ENCODE measurements at regions not wholly inside any gene's neighbourhood (a gene's known extent, or its start where the extent isn't known, plus 50 kb on each side); places are given as distances from the start of the nearest gene placed in this dataset.

DNA sequence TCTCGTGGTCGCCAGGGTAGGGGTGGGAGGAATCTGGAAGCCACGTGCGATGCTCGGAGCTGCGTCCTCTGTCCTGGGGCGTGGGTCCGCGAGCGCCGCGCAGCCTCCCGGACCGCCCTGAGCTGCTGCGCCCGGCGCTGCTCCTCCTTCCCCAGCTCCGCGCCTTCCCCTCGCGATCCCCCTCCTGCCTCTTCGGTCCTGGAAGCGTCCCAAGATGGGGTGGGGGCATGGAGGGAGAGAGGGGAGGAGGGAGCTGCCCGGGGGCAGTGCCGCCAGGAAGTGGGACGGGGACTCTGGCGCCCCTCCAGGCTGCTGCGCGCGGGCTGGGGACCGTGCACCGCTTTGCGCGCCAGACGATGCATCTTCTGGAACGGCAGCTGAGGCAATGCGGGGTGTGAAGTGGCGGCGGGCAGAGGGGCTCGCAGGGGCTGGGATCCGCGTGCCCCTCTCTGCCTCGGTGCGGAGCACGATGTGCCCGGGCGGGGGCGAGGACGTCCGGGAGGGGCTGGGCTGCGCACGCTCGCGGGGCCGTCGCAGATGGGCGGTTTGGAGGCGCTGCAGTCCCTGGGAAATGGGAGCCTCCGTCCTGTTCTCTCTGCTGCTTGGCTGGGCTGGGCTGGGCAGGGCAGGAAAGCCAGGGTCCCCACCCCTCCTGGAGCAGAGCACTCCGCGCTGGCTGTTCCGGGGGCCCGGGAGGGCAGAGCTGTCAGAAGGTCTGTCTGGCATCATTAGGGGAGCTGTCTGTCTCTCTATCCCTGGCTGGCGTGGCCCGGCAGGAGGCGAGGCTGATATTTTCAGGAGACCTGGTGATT, 388.0 kb downstream of the SEC14L1 start (continued):
- TF ChIP-seq ADNP (CRISPR knock-in tag; IDR thresholded peaks at IDR 0.05) (no peak), FOXK2 (IDR thresholded peaks at IDR 0.05) (no peak), TBP (CRISPR knock-in tag; IDR thresholded peaks at IDR 0.05) (no peak), CC2D1A (CRISPR knock-in tag; IDR thresholded peaks at IDR 0.05) (0 out of 2 replicates have a peak, but pooled peaks have one; percentile 62), ZNF468 (CRISPR knock-in tag; IDR thresholded peaks at IDR 0.05) (no peak), ZNF160 (CRISPR knock-in tag; IDR thresholded peaks at IDR 0.05) (no peak), NCOA2 (CRISPR knock-in tag; IDR thresholded peaks at IDR 0.05) (no peak), POLR2A (IDR thresholded peaks at IDR 0.05; ENCODE audit: insufficient read depth in 1 of 2, low read depth in 2 of 2, low read length in 2 of 2) (no peak), HNF4G (IDR thresholded peaks at IDR 0.05; ENCODE audit: borderline replicate concordance, low read depth, low read length) (no peak), HNF4G (CRISPR knock-in tag; IDR thresholded peaks at IDR 0.05; ENCODE audit: borderline replicate concordance, low read depth) (no peak), ZNF776 (CRISPR knock-in tag; IDR thresholded peaks at IDR 0.05) (0 out of 2 replicates have a peak, but pooled peaks have one; percentile 47), PHF20 (CRISPR knock-in tag; IDR thresholded peaks at IDR 0.05) (no peak), ZNF563 (CRISPR knock-in tag; IDR thresholded peaks at IDR 0.05) (no peak), ZNF30 (CRISPR knock-in tag; IDR thresholded peaks at IDR 0.05) (no peak), ZNF546 (CRISPR knock-in tag; conservative IDR thresholded peaks at IDR 0.05) (no peak), CHD4 (IDR thresholded peaks at IDR 0.05; ENCODE audit: borderline replicate concordance, low read length) (no peak)
- TF ChIP-seq, protein P1, sequence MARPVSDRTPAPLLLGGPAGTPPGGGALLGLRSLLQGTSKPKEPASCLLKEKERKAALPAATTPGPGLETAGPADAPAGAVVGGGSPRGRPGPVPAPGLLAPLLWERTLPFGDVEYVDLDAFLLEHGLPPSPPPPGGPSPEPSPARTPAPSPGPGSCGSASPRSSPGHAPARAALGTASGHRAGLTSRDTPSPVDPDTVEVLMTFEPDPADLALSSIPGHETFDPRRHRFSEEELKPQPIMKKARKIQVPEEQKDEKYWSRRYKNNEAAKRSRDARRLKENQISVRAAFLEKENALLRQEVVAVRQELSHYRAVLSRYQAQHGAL (CRISPR knock-in tag; IDR thresholded peaks at IDR 0.05; ENCODE audit: not compliant biosample characterization): no peak
- TF ChIP-seq, protein P2, sequence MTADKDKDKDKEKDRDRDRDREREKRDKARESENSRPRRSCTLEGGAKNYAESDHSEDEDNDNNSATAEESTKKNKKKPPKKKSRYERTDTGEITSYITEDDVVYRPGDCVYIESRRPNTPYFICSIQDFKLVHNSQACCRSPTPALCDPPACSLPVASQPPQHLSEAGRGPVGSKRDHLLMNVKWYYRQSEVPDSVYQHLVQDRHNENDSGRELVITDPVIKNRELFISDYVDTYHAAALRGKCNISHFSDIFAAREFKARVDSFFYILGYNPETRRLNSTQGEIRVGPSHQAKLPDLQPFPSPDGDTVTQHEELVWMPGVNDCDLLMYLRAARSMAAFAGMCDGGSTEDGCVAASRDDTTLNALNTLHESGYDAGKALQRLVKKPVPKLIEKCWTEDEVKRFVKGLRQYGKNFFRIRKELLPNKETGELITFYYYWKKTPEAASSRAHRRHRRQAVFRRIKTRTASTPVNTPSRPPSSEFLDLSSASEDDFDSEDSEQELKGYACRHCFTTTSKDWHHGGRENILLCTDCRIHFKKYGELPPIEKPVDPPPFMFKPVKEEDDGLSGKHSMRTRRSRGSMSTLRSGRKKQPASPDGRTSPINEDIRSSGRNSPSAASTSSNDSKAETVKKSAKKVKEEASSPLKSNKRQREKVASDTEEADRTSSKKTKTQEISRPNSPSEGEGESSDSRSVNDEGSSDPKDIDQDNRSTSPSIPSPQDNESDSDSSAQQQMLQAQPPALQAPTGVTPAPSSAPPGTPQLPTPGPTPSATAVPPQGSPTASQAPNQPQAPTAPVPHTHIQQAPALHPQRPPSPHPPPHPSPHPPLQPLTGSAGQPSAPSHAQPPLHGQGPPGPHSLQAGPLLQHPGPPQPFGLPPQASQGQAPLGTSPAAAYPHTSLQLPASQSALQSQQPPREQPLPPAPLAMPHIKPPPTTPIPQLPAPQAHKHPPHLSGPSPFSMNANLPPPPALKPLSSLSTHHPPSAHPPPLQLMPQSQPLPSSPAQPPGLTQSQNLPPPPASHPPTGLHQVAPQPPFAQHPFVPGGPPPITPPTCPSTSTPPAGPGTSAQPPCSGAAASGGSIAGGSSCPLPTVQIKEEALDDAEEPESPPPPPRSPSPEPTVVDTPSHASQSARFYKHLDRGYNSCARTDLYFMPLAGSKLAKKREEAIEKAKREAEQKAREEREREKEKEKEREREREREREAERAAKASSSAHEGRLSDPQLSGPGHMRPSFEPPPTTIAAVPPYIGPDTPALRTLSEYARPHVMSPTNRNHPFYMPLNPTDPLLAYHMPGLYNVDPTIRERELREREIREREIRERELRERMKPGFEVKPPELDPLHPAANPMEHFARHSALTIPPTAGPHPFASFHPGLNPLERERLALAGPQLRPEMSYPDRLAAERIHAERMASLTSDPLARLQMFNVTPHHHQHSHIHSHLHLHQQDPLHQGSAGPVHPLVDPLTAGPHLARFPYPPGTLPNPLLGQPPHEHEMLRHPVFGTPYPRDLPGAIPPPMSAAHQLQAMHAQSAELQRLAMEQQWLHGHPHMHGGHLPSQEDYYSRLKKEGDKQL (CRISPR knock-in tag; IDR thresholded peaks at IDR 0.05; ENCODE audit: low read depth): no peak
- TF ChIP-seq, protein P3, sequence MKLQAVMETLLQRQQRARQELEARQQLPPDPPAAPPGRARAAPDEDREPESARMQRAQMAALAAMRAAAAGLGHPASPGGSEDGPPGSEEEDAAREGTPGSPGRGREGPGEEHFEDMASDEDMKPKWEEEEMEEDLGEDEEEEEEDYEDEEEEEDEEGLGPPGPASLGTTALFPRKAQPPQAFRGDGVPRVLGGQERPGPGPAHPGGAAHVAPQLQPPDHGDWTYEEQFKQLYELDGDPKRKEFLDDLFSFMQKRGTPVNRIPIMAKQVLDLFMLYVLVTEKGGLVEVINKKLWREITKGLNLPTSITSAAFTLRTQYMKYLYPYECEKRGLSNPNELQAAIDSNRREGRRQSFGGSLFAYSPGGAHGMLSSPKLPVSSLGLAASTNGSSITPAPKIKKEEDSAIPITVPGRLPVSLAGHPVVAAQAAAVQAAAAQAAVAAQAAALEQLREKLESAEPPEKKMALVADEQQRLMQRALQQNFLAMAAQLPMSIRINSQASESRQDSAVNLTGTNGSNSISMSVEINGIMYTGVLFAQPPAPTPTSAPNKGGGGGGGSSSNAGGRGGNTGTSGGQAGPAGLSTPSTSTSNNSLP (IDR thresholded peaks at IDR 0.05; ENCODE audit: low read depth, low read length): no peak
- TF ChIP-seq, protein P4, sequence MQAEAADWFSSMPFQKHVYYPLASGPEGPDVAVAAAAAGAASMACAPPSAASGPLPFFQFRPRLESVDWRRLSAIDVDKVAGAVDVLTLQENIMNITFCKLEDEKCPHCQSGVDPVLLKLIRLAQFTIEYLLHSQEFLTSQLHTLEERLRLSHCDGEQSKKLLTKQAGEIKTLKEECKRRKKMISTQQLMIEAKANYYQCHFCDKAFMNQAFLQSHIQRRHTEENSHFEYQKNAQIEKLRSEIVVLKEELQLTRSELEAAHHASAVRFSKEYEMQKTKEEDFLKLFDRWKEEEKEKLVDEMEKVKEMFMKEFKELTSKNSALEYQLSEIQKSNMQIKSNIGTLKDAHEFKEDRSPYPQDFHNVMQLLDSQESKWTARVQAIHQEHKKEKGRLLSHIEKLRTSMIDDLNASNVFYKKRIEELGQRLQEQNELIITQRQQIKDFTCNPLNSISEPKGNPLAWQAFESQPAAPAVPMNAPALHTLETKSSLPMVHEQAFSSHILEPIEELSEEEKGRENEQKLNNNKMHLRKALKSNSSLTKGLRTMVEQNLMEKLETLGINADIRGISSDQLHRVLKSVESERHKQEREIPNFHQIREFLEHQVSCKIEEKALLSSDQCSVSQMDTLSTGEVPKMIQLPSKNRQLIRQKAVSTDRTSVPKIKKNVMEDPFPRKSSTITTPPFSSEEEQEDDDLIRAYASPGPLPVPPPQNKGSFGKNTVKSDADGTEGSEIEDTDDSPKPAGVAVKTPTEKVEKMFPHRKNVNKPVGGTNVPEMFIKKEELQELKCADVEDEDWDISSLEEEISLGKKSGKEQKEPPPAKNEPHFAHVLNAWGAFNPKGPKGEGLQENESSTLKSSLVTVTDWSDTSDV (CRISPR knock-in tag; IDR thresholded peaks at IDR 0.05): no peak

Measured in HepG2 (cell line).